GM21723 (cell line): ENCODE measurements at regions not wholly inside any gene's neighbourhood (a gene's known extent, or its start where the extent isn't known, plus 50 kb on each side); places are given as distances from the start of the nearest gene placed in this dataset.

Source experiments
- ATAC-seq: cut with Tn5 transposase; IDR thresholded peaks from one replicate; pipeline ENCODE4 v1.9.1; 2021; ENCODE audit warnings: mild to moderate bottlenecking, moderate library complexity; ENCODE audit not compliant: unreplicated experiment

GRCh38 chr9:106726070-106726815 is 136.7 kb upstream of the ZNF462 start:
- ATAC-seq: no peak

DNA sequence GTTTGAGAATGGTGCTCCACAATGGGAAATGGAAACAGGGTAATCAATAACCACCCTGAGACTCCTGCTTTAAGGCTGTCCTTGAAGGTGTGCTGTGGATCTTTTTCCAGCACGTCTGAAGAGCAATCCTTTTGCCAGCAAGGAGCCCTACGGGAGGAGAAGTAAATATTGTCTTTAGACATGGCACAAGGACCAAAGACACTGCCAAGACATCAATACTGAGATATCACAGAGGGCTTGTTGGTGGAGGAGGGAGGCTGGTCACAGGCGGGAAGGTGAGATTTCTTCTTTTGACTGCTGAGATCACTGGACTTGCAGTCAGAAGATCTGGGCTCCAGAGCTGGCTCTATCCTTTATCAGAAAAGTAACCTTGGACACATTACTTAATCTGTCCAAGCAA is 135.0 kb upstream of the ZNF462 start:
- ATAC-seq: no peak

DNA sequence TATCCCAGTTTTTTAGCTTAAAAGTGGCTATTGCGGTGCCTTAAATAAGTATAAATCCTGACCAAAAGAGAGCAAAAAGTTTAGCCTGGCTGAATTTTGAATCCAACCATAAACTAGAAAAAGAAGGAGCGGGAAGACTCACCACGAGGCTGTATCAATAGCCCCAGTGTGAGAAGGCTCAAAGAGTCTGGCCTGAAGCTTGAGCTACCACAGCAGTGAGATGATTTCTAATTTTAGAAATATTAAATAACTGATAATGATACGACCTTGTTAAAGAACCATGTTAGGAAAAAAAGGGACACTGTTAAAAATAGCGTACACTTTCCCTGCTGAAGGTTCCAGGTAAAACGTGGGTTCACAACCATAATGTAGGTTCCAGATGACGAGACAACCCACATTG is 134.1 kb upstream of the ZNF462 start:
- no peak for ATAC-seq

GRCh38 chr9:106731910-106732309 is 131.1 kb upstream of the ZNF462 start:
- no peak for ATAC-seq

- no peak for ATAC-seq
These were observed 129.1 kb upstream of the ZNF462 start for GRCh38 chr9:106733828-106734380.

DNA sequence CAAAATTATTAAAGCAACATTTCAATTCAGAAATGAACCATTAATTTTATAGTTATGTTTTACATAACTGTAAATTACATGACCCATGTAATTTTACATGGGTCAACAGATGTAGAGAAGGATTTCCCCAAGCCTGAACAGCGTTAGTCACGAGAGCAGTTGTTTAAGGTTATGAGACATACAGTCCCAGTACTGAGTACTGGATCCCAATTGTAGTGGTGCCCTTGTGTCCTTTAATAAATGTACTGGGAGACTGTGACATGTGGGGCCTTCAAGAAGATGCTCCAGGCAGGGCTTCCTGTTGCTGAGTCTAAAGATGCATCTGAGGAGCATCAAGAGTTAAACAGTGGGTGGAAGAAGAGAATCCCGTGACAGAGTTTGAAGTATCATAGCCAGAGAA is 125.5 kb upstream of the ZNF462 start:
- no peak for ATAC-seq

- no peak for ATAC-seq
These were observed 124.9 kb upstream of the ZNF462 start for GRCh38 chr9:106738109-106738508.

DNA sequence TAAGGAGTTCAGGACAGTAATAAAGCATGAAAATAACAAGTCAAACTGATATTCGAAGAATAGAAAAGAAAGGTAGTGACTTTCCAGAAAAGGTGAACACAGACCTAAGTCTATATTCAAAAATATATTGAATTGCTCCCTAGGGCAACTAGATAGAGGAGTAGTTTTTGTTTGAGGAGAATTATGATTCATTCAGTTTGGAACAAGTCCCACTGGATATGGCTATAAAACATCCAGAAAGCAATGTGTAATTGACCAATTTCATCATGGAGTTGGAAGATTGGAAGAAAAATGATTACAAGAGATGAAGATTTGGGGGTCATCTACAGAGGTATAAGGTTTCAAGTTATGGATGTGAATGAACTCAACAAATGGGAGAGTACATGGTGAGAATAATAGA is 117.5 kb upstream of the ZNF462 start:
- ATAC-seq: no peak

- ATAC-seq: no peak
These were observed 117.1 kb upstream of the ZNF462 start for GRCh38 chr9:106745876-106746275.

DNA sequence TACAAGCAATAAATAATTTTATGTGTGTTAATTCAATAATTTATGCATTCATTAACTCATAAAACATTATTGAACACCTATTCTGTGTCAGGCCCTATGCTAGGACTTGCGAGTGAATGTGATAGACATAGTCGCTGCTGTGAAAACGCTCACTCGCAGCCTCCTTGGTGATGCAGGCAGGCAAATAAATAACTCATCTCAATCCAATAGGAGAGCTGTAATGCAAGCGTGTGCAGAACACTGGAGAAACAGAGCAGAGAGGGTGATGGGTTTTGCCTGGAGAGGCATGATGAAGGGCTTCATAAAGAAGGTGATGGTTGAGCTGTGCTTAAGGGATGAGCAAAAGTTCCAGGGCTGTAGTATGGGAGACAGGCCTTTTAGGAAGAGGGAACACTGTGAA is 111.3 kb upstream of the ZNF462 start:
- no peak for ATAC-seq

- ATAC-seq: no peak
These were observed 110.4 kb upstream of the ZNF462 start for GRCh38 chr9:106752581-106752980.

- ATAC-seq: peak; percentile 85
These were observed 109.8 kb upstream of the ZNF462 start for GRCh38 chr9:106753155-106753671.

- no peak for ATAC-seq
These were observed 107.2 kb upstream of the ZNF462 start for GRCh38 chr9:106755736-106756135.

GRCh38 chr9:106757514-106757913 is 105.5 kb upstream of the ZNF462 start:
- no peak for ATAC-seq

GRCh38 chr9:106758911-106759310 is 104.1 kb upstream of the ZNF462 start:
- peak; percentile 85 for ATAC-seq

DNA sequence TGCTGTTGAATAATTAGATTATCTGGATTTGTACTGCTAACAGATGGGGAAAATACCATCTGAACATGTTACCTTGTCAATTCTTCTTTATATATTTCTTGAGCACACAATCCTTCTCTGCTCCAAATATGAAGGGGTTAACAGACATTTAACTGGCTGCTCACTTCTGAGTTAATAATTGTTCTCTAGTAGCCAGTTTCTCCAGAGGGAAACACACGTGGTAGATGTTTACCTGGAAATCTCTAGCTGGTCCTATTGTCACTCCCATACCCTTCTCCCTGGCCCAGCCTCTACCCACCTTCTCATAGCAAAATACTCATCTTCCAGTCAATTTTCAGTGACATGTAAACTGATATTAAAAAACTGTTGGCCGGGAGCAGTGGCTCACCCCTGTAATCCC is 101.5 kb upstream of the ZNF462 start:
- no peak for ATAC-seq

- no peak for ATAC-seq
These were observed 96.3 kb upstream of the ZNF462 start for GRCh38 chr9:106766616-106767015.

DNA sequence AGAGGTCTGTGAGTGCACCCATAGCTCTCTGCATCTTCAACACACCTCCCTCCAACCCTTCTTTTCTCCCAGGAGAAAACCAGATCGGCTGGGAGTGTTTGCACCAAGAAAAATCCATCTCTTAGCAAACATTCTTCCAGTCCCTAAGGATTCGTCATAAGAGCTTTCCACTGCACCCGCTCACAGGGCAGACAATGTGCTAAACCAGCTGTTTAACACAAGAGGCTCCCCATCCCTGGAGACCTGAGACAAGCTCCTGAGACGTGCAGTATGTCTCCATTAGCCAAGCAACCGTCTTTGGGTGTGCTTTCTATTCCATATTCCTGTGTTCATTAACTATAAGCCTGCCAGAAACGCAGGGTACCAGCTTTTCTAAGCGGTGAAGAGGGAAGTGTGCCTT is 93.6 kb upstream of the ZNF462 start:
- ATAC-seq: no peak

DNA sequence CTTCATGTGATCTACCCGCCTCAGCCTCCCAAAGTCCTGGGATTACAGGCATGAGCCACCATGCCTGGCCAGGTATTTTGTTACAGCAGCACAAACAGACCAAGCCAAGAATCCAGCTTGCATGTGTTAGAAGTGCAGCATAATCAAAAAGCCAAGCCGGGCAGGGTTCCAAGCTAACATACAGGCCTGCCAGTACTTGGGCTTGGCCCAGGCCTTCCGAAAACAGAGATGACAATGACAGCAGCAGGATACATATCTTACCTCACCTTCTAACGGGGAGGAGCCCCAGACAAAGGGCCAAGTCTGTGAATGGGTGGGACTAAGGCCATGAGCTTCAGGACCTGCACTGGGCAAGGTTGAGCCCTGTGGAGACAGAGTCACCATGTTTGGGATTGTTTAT is 91.4 kb upstream of the ZNF462 start:
- ATAC-seq: no peak

DNA sequence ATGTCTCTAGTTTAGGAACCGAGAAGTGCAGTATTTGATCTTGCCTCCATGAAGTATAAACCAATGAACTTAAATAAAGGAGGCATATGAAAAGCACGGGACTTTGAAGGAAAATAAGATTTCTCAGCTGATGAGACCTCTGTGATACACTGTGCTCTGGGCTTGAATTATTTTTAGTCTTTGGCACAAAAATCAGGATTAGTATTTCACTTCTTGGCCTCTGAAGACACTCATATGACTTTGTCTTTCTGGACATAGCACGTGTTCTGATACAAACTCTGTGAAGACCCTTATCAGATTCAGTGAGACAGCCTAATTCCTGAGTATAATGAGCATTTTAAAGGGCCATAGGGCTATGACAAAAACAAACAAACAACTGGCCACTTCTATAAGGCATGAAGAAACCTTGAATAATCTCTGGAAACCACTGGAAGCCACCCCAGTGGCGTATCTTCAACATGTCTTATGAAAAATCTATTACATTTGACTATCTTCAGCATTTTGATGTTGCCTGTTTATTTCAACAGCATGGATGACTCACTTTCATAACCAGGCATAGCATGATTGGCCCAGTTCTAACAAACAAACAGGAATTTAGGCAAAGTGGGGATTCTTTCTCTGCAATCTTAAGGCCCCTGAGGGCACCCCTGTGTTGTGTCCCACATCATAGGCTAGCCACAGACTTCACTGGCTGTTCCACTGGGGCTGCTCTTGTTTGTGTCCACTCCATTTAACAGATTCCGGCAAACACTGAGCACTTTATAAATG is 90.3 kb upstream of the ZNF462 start:
- ATAC-seq: no peak

DNA sequence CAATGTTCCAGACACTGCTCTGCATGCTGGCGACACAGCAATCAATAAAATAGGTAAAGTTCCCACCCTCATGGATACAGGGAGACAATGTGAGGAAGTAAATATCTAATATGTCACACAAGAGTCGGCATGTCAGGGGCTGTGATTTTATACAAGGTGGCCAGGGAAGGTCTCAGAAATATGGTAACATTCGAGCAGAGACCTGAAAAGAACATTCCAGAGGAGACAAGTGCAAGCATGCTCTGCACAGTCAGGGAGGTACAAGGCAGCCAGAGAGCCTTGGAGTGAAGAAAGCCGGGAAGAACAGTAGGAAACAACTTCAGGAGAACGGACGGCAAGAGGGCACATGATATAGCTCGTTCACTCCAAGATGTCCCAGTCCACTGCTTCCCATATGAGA is 89.2 kb upstream of the ZNF462 start:
- no peak for ATAC-seq

- ATAC-seq: no peak
These were observed 87.0 kb upstream of the ZNF462 start for GRCh38 chr9:106775960-106776359.
